Activated CD8-positive, alpha-beta T cell treated with anti-CD3 and anti-CD28 coated beads for 36 hours (primary cell): ENCODE measurements at regions not wholly inside any gene's neighbourhood (a gene's known extent, or its start where the extent isn't known, plus 50 kb on each side); places are given as distances from the start of the nearest gene placed in this dataset.
"Not testable (repeated sequence)": the region's sequence is repeated elsewhere in the genome, so short reads cannot be mapped to it uniquely, and the experiment has no call there.

Experiments
- ATAC-seq: fragments of 200-7000 bp; cut with Tn5 transposase; one replicate; pipeline ENCODE4 v1.10.0; 2021; ENCODE audit warnings: mild to moderate bottlenecking, moderate library complexity
- CTCF ChIA-PET: fragments of 350-600 bp; sonication (Branson Sonifier 250); formaldehyde crosslinking; loops from one replicate; lab custom pipeline; 2021; ENCODE audit warnings: antibody characterized with exemption; lab: Charles Lee
- POLR2A ChIA-PET: fragments of 350-600 bp; sonication (Branson Sonifier 250); formaldehyde crosslinking; loops from one replicate; lab custom pipeline; 2021; ENCODE audit warnings: antibody characterized with exemption; lab: Charles Lee
- DNase-seq: peaks from one replicate; pipeline ENCODE4 v3.0.0-alpha.2; 2020
- H3K27ac Mint-ChIP-seq: one replicate; pipeline ENCODE4 v1.8.0; 2021; ENCODE audit warnings: mild to moderate bottlenecking, mixed read lengths
- H3K27me3 Mint-ChIP-seq: one replicate; pipeline ENCODE4 v1.8.0; 2021; ENCODE audit warnings: mixed read lengths
- H3K36me3 Mint-ChIP-seq: one replicate; pipeline ENCODE4 v1.8.0; 2021; ENCODE audit warnings: low read depth, mixed read lengths
- H3K4me1 Mint-ChIP-seq: one replicate; pipeline ENCODE4 v1.8.0; 2021; ENCODE audit warnings: low read depth, mixed read lengths
- H3K4me3 Mint-ChIP-seq: one replicate; pipeline ENCODE4 v1.8.0; 2021; ENCODE audit warnings: mild to moderate bottlenecking, moderate library complexity, mixed read lengths
- H3K9me3 Mint-ChIP-seq: one replicate; pipeline ENCODE4 v1.8.0; 2021; ENCODE audit warnings: mixed read lengths
- CTCF ChIP-seq: fragments of 200-600 bp; IDR thresholded peaks from one replicate; pipeline ENCODE4 v1.8.0; 2022; ENCODE audit warnings: antibody characterized with exemption, mild to moderate bottlenecking
- intact Hi-C: fragments of 100-400 bp; cut with micrococcal nuclease; formaldehyde crosslinking; loops from one replicate; pipeline ENCODE4 v1.10.0; 2022

- ChIA-PET POLR2A (no interaction called here), CTCF (no interaction called here)
- DNase-seq (no peak), ATAC-seq (no peak)
- Mint-ChIP-seq H3K27me3 (no peaks in the 10 kb centered on the region), H3K36me3 (no peaks in the 10 kb centered on the region), H3K9me3 (peaks cover 3% of the 10 kb centered on the region), H3K27ac (no peak overlapping the region), H3K4me1 (no peaks in the 10 kb centered on the region), H3K4me3 (no peak overlapping the region)
- intact Hi-C loops = no loop called here
- TF ChIP-seq CTCF = no peak
Measured at GRCh38 chr3:84308379-84308778, 650.4 kb upstream of the CADM2 start.

GRCh38 chr3:84318273-84318809 is 640.4 kb upstream of the CADM2 start:
- intact Hi-C loops = no loop called here
- H3K9me3 Mint-ChIP-seq = peaks cover 7% of the 10 kb centered on the region
- ChIA-PET POLR2A (no interaction called here), CTCF (no interaction called here)
- no peak overlapping the region for H3K4me3 Mint-ChIP-seq
- H3K4me1 Mint-ChIP-seq = no peaks in the 10 kb centered on the region
- TF ChIP-seq CTCF = no peak
- H3K36me3 Mint-ChIP-seq = no peaks in the 10 kb centered on the region
- no peak for DNase-seq
- ATAC-seq = no peak
- H3K27ac Mint-ChIP-seq = no peak overlapping the region
- no peaks in the 10 kb centered on the region for H3K27me3 Mint-ChIP-seq

- POLR2A ChIA-PET, H3K4me1 Mint-ChIP-seq, CTCF ChIA-PET, intact Hi-C loops, DNase-seq, H3K27me3 Mint-ChIP-seq, H3K36me3 Mint-ChIP-seq, H3K27ac Mint-ChIP-seq, ATAC-seq, H3K4me3 Mint-ChIP-seq: not testable (repeated sequence)
- H3K9me3 Mint-ChIP-seq = peaks cover 22% of the 10 kb centered on the region
Measured at GRCh38 chr3:84365563-84366278, 593.1 kb upstream of the CADM2 start.
